GM13976 (cell line): ENCODE measurements at regions not wholly inside any gene's neighbourhood (a gene's known extent, or its start where the extent isn't known, plus 50 kb on each side); places are given as distances from the start of the nearest gene placed in this dataset.

Experiments used
- DNase-seq: peaks from one replicate; pipeline ENCODE4 v3.0.0; 2012; ENCODE audit warnings: low spot score
- CTCF ChIP-seq: IDR thresholded peaks from 2 replicates; pipeline ENCODE4 v1.5.1; 2012; ENCODE audit warnings: borderline replicate concordance, mild to moderate bottlenecking; ENCODE audit not compliant: insufficient read depth; ENCODE audit errors: extremely low read depth, missing control alignments, control extremely low read depth
- in situ Hi-C: fragments of 300-500 bp; cut with MboI; formaldehyde crosslinking; loops from one replicate; pipeline ENCODE4 v1.12.0; 2022; ENCODE audit warnings: low sequenced_read_pairs, mixed read lengths, inconsistent platforms; ENCODE audit not compliant: unreplicated experiment

- TF ChIP-seq CTCF: no peak
Observed at GRCh38 chr6:134482593-134483270, 164.8 kb upstream of the SGK1 start.

GRCh38 chr6:134481966-134482365, 164.1 kb upstream of the SGK1 start:
- in situ Hi-C loops: no loop called here
- TF ChIP-seq CTCF: no peak
- no peak for DNase-seq

More at GRCh38 chr6:134482593-134483270, 164.8 kb upstream of the SGK1 start:
- DNase-seq: no peak
- in situ Hi-C loops: no loop called here

- no peak for TF ChIP-seq CTCF
- no peak for DNase-seq
Observed at GRCh38 chr6:134480593-134480992, 162.7 kb upstream of the SGK1 start.

GRCh38 chr6:134478764-134479399, 161.0 kb upstream of the SGK1 start:
- DNase-seq: no peak
- in situ Hi-C loops: no loop called here
- no peak for TF ChIP-seq CTCF

More at GRCh38 chr6:134480593-134480992, 162.7 kb upstream of the SGK1 start:
- in situ Hi-C loops: no loop called here

- TF ChIP-seq CTCF: no peak
Observed at GRCh38 chr6:134477991-134478635, 160.2 kb upstream of the SGK1 start.

GRCh38 chr6:134474955-134475354, 157.0 kb upstream of the SGK1 start:
- in situ Hi-C loops: no loop called here
- no peak for DNase-seq
- TF ChIP-seq CTCF: no peak

More at GRCh38 chr6:134477991-134478635, 160.2 kb upstream of the SGK1 start:
- in situ Hi-C loops: no loop called here
- DNase-seq: no peak
